Amniotic stem cell (primary cell): ENCODE measurements at regions not wholly inside any gene's neighbourhood (a gene's known extent, or its start where the extent isn't known, plus 50 kb on each side); places are given as distances from the start of the nearest gene placed in this dataset.

Experiments used
- DNase-seq: peaks from one replicate; lab custom pipeline; 2025; lab: John Stamatoyannopoulos, UW

GRCh38 chr3:186411994-186412393 is 50.0 kb upstream of the DGKG start:
- no peak for DNase-seq
